ENCODE measurements at regions not wholly inside any gene's neighbourhood (a gene's known extent, or its start where the extent isn't known, plus 50 kb on each side); places are given as distances from the start of the nearest gene placed in this dataset.

GRCh38 chr15:84402856-84403608 lies 167.5 kb downstream of the GOLGA6L4 start (continued):
- TF ChIP-seq, protein P1, sequence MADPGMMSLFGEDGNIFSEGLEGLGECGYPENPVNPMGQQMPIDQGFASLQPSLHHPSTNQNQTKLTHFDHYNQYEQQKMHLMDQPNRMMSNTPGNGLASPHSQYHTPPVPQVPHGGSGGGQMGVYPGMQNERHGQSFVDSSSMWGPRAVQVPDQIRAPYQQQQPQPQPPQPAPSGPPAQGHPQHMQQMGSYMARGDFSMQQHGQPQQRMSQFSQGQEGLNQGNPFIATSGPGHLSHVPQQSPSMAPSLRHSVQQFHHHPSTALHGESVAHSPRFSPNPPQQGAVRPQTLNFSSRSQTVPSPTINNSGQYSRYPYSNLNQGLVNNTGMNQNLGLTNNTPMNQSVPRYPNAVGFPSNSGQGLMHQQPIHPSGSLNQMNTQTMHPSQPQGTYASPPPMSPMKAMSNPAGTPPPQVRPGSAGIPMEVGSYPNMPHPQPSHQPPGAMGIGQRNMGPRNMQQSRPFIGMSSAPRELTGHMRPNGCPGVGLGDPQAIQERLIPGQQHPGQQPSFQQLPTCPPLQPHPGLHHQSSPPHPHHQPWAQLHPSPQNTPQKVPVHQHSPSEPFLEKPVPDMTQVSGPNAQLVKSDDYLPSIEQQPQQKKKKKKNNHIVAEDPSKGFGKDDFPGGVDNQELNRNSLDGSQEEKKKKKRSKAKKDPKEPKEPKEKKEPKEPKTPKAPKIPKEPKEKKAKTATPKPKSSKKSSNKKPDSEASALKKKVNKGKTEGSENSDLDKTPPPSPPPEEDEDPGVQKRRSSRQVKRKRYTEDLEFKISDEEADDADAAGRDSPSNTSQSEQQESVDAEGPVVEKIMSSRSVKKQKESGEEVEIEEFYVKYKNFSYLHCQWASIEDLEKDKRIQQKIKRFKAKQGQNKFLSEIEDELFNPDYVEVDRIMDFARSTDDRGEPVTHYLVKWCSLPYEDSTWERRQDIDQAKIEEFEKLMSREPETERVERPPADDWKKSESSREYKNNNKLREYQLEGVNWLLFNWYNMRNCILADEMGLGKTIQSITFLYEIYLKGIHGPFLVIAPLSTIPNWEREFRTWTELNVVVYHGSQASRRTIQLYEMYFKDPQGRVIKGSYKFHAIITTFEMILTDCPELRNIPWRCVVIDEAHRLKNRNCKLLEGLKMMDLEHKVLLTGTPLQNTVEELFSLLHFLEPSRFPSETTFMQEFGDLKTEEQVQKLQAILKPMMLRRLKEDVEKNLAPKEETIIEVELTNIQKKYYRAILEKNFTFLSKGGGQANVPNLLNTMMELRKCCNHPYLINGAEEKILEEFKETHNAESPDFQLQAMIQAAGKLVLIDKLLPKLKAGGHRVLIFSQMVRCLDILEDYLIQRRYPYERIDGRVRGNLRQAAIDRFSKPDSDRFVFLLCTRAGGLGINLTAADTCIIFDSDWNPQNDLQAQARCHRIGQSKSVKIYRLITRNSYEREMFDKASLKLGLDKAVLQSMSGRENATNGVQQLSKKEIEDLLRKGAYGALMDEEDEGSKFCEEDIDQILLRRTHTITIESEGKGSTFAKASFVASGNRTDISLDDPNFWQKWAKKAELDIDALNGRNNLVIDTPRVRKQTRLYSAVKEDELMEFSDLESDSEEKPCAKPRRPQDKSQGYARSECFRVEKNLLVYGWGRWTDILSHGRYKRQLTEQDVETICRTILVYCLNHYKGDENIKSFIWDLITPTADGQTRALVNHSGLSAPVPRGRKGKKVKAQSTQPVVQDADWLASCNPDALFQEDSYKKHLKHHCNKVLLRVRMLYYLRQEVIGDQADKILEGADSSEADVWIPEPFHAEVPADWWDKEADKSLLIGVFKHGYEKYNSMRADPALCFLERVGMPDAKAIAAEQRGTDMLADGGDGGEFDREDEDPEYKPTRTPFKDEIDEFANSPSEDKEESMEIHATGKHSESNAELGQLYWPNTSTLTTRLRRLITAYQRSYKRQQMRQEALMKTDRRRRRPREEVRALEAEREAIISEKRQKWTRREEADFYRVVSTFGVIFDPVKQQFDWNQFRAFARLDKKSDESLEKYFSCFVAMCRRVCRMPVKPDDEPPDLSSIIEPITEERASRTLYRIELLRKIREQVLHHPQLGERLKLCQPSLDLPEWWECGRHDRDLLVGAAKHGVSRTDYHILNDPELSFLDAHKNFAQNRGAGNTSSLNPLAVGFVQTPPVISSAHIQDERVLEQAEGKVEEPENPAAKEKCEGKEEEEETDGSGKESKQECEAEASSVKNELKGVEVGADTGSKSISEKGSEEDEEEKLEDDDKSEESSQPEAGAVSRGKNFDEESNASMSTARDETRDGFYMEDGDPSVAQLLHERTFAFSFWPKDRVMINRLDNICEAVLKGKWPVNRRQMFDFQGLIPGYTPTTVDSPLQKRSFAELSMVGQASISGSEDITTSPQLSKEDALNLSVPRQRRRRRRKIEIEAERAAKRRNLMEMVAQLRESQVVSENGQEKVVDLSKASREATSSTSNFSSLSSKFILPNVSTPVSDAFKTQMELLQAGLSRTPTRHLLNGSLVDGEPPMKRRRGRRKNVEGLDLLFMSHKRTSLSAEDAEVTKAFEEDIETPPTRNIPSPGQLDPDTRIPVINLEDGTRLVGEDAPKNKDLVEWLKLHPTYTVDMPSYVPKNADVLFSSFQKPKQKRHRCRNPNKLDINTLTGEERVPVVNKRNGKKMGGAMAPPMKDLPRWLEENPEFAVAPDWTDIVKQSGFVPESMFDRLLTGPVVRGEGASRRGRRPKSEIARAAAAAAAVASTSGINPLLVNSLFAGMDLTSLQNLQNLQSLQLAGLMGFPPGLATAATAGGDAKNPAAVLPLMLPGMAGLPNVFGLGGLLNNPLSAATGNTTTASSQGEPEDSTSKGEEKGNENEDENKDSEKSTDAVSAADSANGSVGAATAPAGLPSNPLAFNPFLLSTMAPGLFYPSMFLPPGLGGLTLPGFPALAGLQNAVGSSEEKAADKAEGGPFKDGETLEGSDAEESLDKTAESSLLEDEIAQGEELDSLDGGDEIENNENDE (IDR thresholded peaks at IDR 0.05; ENCODE audit: insufficient replicate concordance, low read length), result no peak
- TF ChIP-seq NANOG (IDR thresholded peaks at IDR 0.05; ENCODE audit: insufficient read depth, low read depth, low read length, poor library complexity, severe bottlenecking), result no peak
- TF ChIP-seq FOSL1 (IDR thresholded peaks at IDR 0.05; ENCODE audit: insufficient read depth, low read depth, low read length), result no peak
- no peak for TF ChIP-seq ATF2 (IDR thresholded peaks at IDR 0.05; ENCODE audit: low read length)
- no peak for TF ChIP-seq PHF8 (conservative IDR thresholded peaks at IDR 0.05; ENCODE audit: low read depth, low read length)
- no peak for TF ChIP-seq CHD1 (IDR thresholded peaks at IDR 0.05; ENCODE audit: low read depth, low read length)
- no peak for TF ChIP-seq BCL11A (IDR thresholded peaks at IDR 0.05; ENCODE audit: low read depth in 2 of 2, low read length in 2 of 2)
- TF ChIP-seq SIX5 (IDR thresholded peaks at IDR 0.05; ENCODE audit: low read depth, low read length), result no peak

All from H1 (cell line).